Naive thymus-derived CD8-positive, alpha-beta T cell (primary cell): ENCODE measurements at regions not wholly inside any gene's neighbourhood (a gene's known extent, or its start where the extent isn't known, plus 50 kb on each side); places are given as distances from the start of the nearest gene placed in this dataset.

Experiments
- ATAC-seq, 2 donors: fragments of 150-1000 bp; cut with Tn5 transposase in 1 of 2; sonication (Bioruptor Pico), chemical (Tn5 transposase) in 1 of 2; 1 replicate in 1 of 2; 2 replicates in 1 of 2; pipeline ENCODE4 v1.10.0; 2021; ENCODE audit warnings: mild to moderate bottlenecking in 2 of 2, moderate library complexity in 2 of 2
- POLR2A ChIA-PET: fragments of 350-600 bp; sonication (Branson Sonifier 250); formaldehyde crosslinking; loops from one replicate; lab custom pipeline; 2021; ENCODE audit warnings: antibody characterized with exemption; lab: Charles Lee
- DNase-seq, 10 donors: peaks; one replicate each; pipeline versions ENCODE4 v3.0.0 to v3.0.0-alpha.2; 2020 to 2022
- H3K27ac Mint-ChIP-seq, 10 donors: one replicate each; pipeline ENCODE4 v1.8.0; 2020 to 2022; ENCODE audit warnings: mild to moderate bottlenecking in 10 of 10, mixed read lengths in 10 of 10, moderate library complexity in 4 of 10, inconsistent platforms in 1 of 10
- H3K27me3 Mint-ChIP-seq, 5 donors: one replicate each; pipeline ENCODE4 v1.8.0; 2021 to 2022; ENCODE audit warnings: mixed read lengths in 5 of 5
- H3K36me3 Mint-ChIP-seq, 3 donors: one replicate each; pipeline ENCODE4 v1.8.0; 2020 to 2022; ENCODE audit warnings: mixed read lengths in 3 of 3, mild to moderate bottlenecking in 2 of 3, inconsistent platforms in 1 of 3
- H3K4me1 Mint-ChIP-seq, 4 donors: one replicate each; pipeline ENCODE4 v1.8.0; 2021 to 2022; ENCODE audit warnings: mixed read lengths in 4 of 4
- H3K4me3 Mint-ChIP-seq, 10 donors: one replicate each; pipeline ENCODE4 v1.8.0; 2020 to 2022; ENCODE audit warnings: mild to moderate bottlenecking in 10 of 10, mixed read lengths in 10 of 10, moderate library complexity in 6 of 10, inconsistent platforms in 1 of 10
- H3K9me3 Mint-ChIP-seq, 9 donors: one replicate each; pipeline ENCODE4 v1.8.0; 2020 to 2022; ENCODE audit warnings: mixed read lengths in 9 of 9, mild to moderate bottlenecking in 3 of 9, inconsistent platforms in 1 of 9, moderate library complexity in 1 of 9

- H3K36me3 Mint-ChIP-seq = no peaks in the 10 kb centered on the region
- no peak overlapping the region for H3K27ac Mint-ChIP-seq
- H3K27me3 Mint-ChIP-seq = no peaks in the 10 kb centered on the region
- no peaks in the 10 kb centered on the region for H3K4me1 Mint-ChIP-seq
- no peak overlapping the region for H3K4me3 Mint-ChIP-seq
- H3K9me3 Mint-ChIP-seq = peaks cover 0 to 2% (median 0%) of the 10 kb centered on the region in 9 donors
- no peak for ATAC-seq
- DNase-seq = no peak
- POLR2A ChIA-PET = no interaction called here
Measured at GRCh38 chr1:218852527-218852926, 321.2 kb upstream of the LYPLAL1 start.

DNA sequence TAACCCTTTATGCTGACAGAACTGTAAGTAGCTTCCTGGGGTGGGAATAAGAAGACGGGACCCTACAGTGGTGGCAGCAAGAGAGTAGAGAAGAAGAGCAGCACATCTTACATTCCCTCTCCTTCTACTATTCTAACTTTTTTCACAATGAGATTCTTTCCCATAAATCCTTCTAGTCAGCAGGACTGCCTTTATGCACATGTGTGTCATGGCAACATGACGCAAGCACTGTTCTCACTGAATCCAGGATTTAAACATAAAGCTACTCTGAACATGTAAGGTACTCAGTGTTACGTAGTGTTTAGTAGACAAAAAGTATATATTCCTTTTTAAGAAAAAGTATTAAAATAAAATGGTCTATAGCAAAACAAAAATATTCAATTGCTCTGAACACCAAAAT, 309.7 kb upstream of the LYPLAL1 start:
- Mint-ChIP-seq H3K27ac (no peak overlapping the region), H3K27me3 (peaks cover 0 to under 1% (median 0%) of the 10 kb centered on the region in 5 donors), H3K4me1 (no peaks in the 10 kb centered on the region), H3K9me3 (peaks cover 0 to 14% (median 0%) of the 10 kb centered on the region in 9 donors), H3K36me3 (no peaks in the 10 kb centered on the region), H3K4me3 (no peak overlapping the region)
- no peak for DNase-seq
- POLR2A ChIA-PET = no interaction called here
- ATAC-seq = no peak

- Mint-ChIP-seq H3K9me3 (peaks cover 0 to 20% (median 0%) of the 10 kb centered on the region in 9 donors), H3K27me3 (no peaks in the 10 kb centered on the region), H3K36me3 (no peaks in the 10 kb centered on the region), H3K4me3 (no peak overlapping the region), H3K27ac (no peak overlapping the region), H3K4me1 (no peaks in the 10 kb centered on the region)
- POLR2A ChIA-PET = no interaction called here
- no peak for DNase-seq
- ATAC-seq = no peak
Measured at GRCh38 chr1:218865591-218865990, 308.1 kb upstream of the LYPLAL1 start.

GRCh38 chr1:218866507-218866906, 307.2 kb upstream of the LYPLAL1 start:
- no peaks in the 10 kb centered on the region for H3K27me3 Mint-ChIP-seq
- H3K9me3 Mint-ChIP-seq = peaks cover 0 to 25% (median 0%) of the 10 kb centered on the region in 9 donors
- H3K4me1 Mint-ChIP-seq = no peaks in the 10 kb centered on the region
- no peak overlapping the region for H3K4me3 Mint-ChIP-seq
- no peak overlapping the region for H3K27ac Mint-ChIP-seq
- POLR2A ChIA-PET = no interaction called here
- no peaks in the 10 kb centered on the region for H3K36me3 Mint-ChIP-seq
- ATAC-seq (no peak), DNase-seq (no peak)

DNA sequence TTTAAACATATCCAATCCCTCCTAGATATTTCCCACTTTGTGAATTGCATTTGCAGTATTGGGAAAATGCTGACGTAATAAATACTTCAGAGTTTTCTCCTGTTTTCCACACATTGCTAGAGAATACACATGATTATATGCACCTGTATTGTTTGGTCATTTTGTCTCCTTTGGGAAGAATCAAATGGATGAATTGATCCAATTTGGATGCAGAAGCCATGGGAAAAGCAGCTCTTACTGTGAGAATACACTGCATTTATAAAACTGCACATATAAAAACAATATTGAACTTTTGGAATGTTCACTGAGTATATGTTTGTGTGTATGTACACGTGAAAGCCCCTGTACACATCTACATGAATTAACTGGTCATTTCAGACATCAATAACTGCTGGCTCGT, 306.6 kb upstream of the LYPLAL1 start:
- no peak overlapping the region for H3K27ac Mint-ChIP-seq
- POLR2A ChIA-PET = no interaction called here
- peaks cover 0 to 20% (median 0%) of the 10 kb centered on the region in 9 donors for H3K9me3 Mint-ChIP-seq
- no peaks in the 10 kb centered on the region for H3K4me1 Mint-ChIP-seq
- H3K27me3 Mint-ChIP-seq = no peaks in the 10 kb centered on the region
- H3K4me3 Mint-ChIP-seq = no peak overlapping the region
- ATAC-seq = no peak
- DNase-seq = no peak
- H3K36me3 Mint-ChIP-seq = no peaks in the 10 kb centered on the region

GRCh38 chr1:218867941-218868626, 305.6 kb upstream of the LYPLAL1 start:
- Mint-ChIP-seq H3K4me3 (no peak overlapping the region), H3K27me3 (peaks cover 0 to 5% (median 0%) of the 10 kb centered on the region in 5 donors), H3K4me1 (no peaks in the 10 kb centered on the region), H3K9me3 (peaks cover 0 to 20% (median 4%) of the 10 kb centered on the region in 9 donors), H3K36me3 (no peaks in the 10 kb centered on the region), H3K27ac (no peak overlapping the region)
- DNase-seq = no peak
- ATAC-seq = no peak
- POLR2A ChIA-PET = no interaction called here

DNA sequence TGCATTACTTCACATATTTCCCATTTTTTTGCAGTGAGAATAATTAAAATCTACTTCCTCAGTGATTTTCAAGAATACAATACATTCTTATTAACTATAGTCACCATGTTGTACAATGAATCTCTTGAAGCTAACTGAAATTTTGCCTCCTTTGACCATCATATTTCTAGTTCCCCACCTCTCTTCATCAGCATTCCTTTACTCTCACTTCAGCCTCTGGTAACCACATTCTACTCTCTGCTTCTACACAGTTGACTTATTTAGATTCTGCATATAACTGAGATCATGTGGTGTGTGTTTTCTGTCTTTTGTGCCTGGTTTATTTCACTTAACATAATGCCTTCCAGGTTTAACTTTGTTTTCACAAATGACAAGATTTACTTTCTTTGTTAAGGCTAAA, 304.4 kb upstream of the LYPLAL1 start:
- peaks cover 0 to 5% (median under 1%) of the 10 kb centered on the region in 5 donors for H3K27me3 Mint-ChIP-seq
- H3K4me1 Mint-ChIP-seq = no peaks in the 10 kb centered on the region
- POLR2A ChIA-PET = no interaction called here
- no peak overlapping the region for H3K27ac Mint-ChIP-seq
- no peaks in the 10 kb centered on the region for H3K36me3 Mint-ChIP-seq
- H3K4me3 Mint-ChIP-seq = no peak overlapping the region
- no peak for DNase-seq
- ATAC-seq = no peak
- H3K9me3 Mint-ChIP-seq = peaks cover 0 to 18% (median 4%) of the 10 kb centered on the region in 9 donors

DNA sequence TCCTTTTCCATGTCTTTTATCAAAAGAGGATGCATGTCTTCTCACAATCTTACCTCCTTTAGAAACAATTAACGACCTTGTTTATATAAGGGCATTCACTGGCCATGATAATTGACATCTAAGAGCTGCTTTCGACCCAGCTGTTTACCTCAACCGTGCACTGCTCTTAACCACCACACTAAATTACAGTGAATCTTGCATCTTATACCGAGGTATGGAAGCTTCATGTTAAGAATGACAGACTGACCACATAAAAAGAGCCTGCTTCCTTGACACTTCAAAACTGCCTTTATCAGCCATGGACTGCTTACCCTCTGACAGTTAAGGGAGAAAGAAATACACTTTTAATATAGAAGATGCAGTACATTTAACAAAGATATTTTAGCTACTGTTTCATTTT, 301.7 kb upstream of the LYPLAL1 start:
- no peak for DNase-seq
- H3K4me3 Mint-ChIP-seq = no peak overlapping the region
- POLR2A ChIA-PET = no interaction called here
- H3K27ac Mint-ChIP-seq = no peak overlapping the region
- H3K36me3 Mint-ChIP-seq = no peaks in the 10 kb centered on the region
- ATAC-seq = no peak
- peaks cover 0 to 5% (median 2%) of the 10 kb centered on the region in 5 donors for H3K27me3 Mint-ChIP-seq
- H3K9me3 Mint-ChIP-seq = peaks cover 0 to 14% (median 4%) of the 10 kb centered on the region in 9 donors
- no peaks in the 10 kb centered on the region for H3K4me1 Mint-ChIP-seq

DNA sequence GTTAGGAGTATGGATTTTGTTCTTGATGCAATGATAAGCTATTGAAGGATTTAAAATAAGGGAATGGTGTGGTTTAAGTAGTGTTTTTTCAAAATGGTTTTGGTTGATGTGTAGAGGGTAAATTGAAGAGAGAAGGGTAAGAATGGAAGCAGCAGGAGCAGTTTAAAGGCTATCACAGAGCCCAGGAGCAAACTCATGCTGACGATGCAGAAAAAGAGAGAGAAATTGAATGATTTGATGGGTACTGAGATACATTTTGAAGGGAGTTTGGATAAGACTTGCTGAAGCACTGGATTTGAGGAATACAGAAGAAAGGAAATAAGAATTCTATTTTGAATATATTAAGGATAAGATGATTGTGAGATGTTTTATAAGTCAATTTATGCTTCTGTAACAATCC, 300.8 kb upstream of the LYPLAL1 start:
- POLR2A ChIA-PET = no interaction called here
- no peak overlapping the region for H3K27ac Mint-ChIP-seq
- peaks cover 0 to 5% (median 2%) of the 10 kb centered on the region in 5 donors for H3K27me3 Mint-ChIP-seq
- no peaks in the 10 kb centered on the region for H3K36me3 Mint-ChIP-seq
- H3K4me1 Mint-ChIP-seq = no peaks in the 10 kb centered on the region
- ATAC-seq (no peak), DNase-seq (no peak)
- H3K9me3 Mint-ChIP-seq = peaks cover 0 to 14% (median 4%) of the 10 kb centered on the region in 9 donors
- H3K4me3 Mint-ChIP-seq = no peak overlapping the region

- H3K27ac Mint-ChIP-seq = no peak overlapping the region
- H3K36me3 Mint-ChIP-seq = no peaks in the 10 kb centered on the region
- H3K9me3 Mint-ChIP-seq = peaks cover 0 to 14% (median 4%) of the 10 kb centered on the region in 9 donors
- DNase-seq (no peak), ATAC-seq (no peak)
- POLR2A ChIA-PET = no interaction called here
- no peak overlapping the region for H3K4me3 Mint-ChIP-seq
- no peaks in the 10 kb centered on the region for H3K4me1 Mint-ChIP-seq
- peaks cover 0 to 5% (median 2%) of the 10 kb centered on the region in 5 donors for H3K27me3 Mint-ChIP-seq
Measured at GRCh38 chr1:218874313-218874712, 299.4 kb upstream of the LYPLAL1 start.

- H3K4me3 Mint-ChIP-seq = no peak overlapping the region
- ATAC-seq (no peak), DNase-seq (no peak)
- POLR2A ChIA-PET = no interaction called here
- H3K36me3 Mint-ChIP-seq = no peaks in the 10 kb centered on the region
- H3K9me3 Mint-ChIP-seq = peaks cover 0 to 14% (median 4%) of the 10 kb centered on the region in 9 donors
- H3K4me1 Mint-ChIP-seq = no peaks in the 10 kb centered on the region
- H3K27me3 Mint-ChIP-seq = peaks cover 0 to 5% (median 2%) of the 10 kb centered on the region in 5 donors
- H3K27ac Mint-ChIP-seq = no peak overlapping the region
Measured at GRCh38 chr1:218874801-218875400, 298.8 kb upstream of the LYPLAL1 start.

DNA sequence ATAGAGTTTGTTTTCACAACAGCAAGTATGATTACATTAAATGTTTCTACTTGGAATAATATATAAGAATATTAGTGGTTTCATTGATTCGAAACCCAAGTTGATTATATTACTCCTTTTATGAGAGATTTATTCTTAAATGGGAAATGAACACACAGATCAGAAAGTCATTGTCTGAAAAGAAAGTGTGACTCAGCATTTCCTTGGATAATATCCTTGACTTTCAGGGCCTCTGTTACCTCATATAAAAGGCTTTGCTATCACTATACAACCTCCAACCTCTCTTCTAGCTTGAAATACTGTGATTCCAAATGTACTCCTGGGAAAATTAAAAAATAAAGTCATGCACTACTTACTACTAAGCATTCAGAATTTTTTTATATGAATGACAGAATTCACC, 295.3 kb upstream of the LYPLAL1 start:
- Mint-ChIP-seq H3K4me3 (no peak overlapping the region), H3K4me1 (no peaks in the 10 kb centered on the region), H3K27ac (no peak overlapping the region), H3K9me3 (peaks cover 0 to 7% (median 0%) of the 10 kb centered on the region in 9 donors), H3K36me3 (no peaks in the 10 kb centered on the region), H3K27me3 (peaks cover 0 to 4% (median 0%) of the 10 kb centered on the region in 5 donors)
- ATAC-seq = no peak
- no peak for DNase-seq
- POLR2A ChIA-PET = no interaction called here

DNA sequence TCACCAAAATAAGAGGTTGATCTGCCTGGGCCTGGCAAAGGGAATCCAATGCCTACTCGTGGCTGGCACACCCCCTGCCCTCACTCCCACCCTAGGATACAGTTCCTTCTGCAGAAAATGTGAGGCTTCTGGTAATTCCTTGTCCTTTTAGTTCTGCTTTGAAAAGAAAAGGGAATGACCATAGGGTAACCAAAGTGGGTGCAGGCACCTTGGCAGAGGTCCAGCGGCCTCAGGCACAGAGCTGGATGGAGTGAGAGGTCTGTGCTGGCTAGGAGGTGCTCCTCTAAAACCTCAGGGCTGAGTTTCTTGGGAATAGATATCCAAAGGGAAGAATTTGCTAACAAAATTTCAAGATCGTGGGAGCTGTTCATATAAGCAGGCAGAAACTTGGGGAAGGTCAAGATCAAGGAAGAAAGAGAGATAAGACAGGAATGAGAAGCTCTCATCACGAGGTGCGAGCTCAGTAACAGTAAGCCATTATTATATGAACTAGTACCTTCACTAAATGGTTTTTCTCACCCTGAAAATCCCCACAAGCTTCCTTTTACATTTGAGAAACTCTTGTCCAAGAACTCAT, 293.1 kb upstream of the LYPLAL1 start:
- no peak for DNase-seq

More for the DNA sequence above, 293.1 kb upstream of the LYPLAL1 start:
- Mint-ChIP-seq H3K27me3 (peaks cover 0 to 4% (median 0%) of the 10 kb centered on the region in 5 donors), H3K4me1 (no peaks in the 10 kb centered on the region), H3K27ac (no peak overlapping the region), H3K36me3 (no peaks in the 10 kb centered on the region), H3K9me3 (peaks cover 0 to 11% (median 4%) of the 10 kb centered on the region in 9 donors), H3K4me3 (no peak overlapping the region)
- POLR2A ChIA-PET = no interaction called here
- no peak for ATAC-seq
